MM.1S (cell line): ENCODE measurements at regions not wholly inside any gene's neighbourhood (a gene's known extent, or its start where the extent isn't known, plus 50 kb on each side); places are given as distances from the start of the nearest gene placed in this dataset.

Experiments
- CTCF ChIP-seq: fragments of 300-600 bp; sonication (generic); IDR thresholded peaks from 2 replicates; pipeline ENCODE4 v1.5.1; 2016; ENCODE audit warnings: antibody characterized with exemption, low read length, mixed read lengths
- EZH2 ChIP-seq: fragments of 300-600 bp; sonication (generic); optimal IDR thresholded peaks from 2 replicates; pipeline ENCODE3; 2017; ENCODE audit warnings: low read depth, mild to moderate bottlenecking, antibody characterized with exemption, low read length, mixed read lengths
- EZH2phosphoT487 ChIP-seq: fragments of 300-600 bp; sonication (generic); IDR thresholded peaks from 2 replicates; pipeline ENCODE4 v1.6.1; 2018; ENCODE audit warnings: antibody characterized with exemption, low read length

GRCh38 chr5:152181461-152181860 lies 223.6 kb downstream of the NMUR2 start:
- TF ChIP-seq CTCF (no peak), EZH2 (no peak), EZH2phosphoT487 (no peak)
